Fibroblast of gingiva (primary cell): ENCODE measurements at regions not wholly inside any gene's neighbourhood (a gene's known extent, or its start where the extent isn't known, plus 50 kb on each side); places are given as distances from the start of the nearest gene placed in this dataset.

Experiments
- DNase-seq: peaks from one replicate; pipeline ENCODE4 v3.0.0-alpha.2; 2011; ENCODE audit warnings: low read depth

- no peak for DNase-seq
Measured at GRCh38 chr4:111871802-111872201, 273.5 kb upstream of the FAM241A start.

DNA sequence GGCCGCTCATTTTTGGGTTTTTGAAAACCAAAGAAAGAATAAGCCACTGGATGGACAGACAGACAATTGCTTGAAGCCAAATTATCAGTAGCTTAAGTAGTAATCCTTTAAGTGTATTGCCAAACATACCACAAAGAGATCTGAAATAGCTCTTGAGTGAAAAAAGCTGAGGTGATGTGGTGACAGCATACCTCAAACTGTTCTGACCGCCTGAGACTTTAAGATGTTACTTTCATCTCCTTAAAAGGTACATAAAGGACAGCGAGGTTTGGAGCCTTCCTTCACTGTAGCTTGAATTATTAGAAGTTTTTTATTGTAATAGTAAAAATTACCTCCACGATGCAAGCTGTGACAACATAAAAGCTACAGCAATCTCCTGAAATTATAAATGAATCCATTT is 271.5 kb upstream of the FAM241A start:
- no peak for DNase-seq

- DNase-seq, result no peak
Measured at GRCh38 chr4:111879539-111879938, 265.7 kb upstream of the FAM241A start.

- DNase-seq, result no peak
Measured at GRCh38 chr4:111880116-111880515, 265.1 kb upstream of the FAM241A start.

DNA sequence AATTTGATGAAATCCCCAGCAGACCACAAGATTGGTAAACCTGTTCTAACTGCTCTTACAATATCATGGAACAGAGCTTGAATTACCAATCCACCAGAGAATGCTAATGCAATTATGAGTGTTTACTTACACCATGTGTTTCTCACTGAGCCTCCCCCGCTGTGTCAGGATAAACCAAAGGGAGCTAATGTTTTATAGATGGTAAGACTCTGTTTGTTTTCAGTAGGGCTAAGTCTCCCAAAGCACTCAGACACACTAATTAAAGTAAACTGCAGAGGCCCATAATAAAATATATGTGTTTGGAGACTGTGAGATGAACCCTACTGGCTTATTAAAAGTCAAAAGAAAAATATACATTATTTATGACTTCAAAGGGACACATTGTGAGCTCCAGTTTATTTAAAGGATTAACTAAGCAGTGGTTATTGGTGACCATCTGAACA is 261.7 kb upstream of the FAM241A start:
- no peak for DNase-seq

DNA sequence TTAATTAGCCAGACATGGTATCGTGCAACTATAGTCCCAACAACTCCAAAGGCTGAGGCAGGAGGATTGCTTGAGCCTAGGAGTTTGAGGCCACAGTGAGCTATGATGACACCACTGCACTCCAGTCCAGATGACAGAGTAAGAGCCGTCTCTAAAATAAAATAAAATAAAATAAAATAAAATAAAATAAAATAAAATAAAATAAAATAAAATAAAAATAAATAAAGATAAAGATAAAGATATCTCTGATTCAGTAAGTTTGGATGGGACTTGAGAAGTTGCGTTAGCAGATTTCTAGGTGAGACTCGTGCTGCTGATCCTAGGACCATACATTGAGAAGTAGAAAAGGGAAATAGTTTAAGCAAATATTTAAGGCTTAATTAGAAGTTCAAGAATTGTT is 254.8 kb upstream of the FAM241A start:
- DNase-seq, result no peak

DNA sequence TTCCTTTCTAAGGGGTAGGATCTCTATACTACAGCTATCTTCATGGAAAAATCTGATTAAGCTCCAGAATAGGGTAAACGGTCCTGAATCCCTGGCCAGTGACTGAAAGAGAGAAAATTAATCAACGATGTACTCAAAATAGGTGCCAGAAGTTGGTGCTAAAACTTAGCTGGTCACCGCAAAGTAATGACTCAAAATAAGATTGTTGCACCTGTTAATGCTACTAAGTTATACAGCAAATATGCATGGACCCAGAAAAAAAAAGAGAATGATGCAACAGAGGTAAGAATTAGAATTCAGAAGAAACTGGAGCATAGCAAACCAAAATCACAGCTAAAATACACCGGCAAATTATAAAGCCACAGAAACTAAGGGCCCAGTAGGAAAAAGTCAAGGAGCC is 239.7 kb upstream of the FAM241A start:
- DNase-seq, result no peak

DNA sequence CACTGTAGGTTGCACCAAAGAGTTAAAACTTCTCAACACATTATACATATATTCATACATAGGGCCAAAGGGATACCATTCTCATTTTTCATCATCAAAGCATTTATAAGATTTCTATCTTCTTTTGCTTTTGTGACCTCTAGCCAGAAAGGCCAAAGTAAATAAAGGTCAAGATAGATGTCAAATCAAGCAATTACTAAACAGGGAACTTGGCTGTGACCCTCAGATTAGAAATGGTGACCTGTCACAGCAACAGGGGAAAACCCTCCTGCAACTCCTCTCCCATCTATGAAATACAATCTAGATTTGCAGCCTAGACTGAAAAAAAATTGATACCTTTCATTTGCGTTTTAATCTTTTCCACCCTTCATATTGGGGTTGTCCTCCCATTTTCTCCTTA is 225.6 kb upstream of the FAM241A start:
- no peak for DNase-seq

GRCh38 chr4:111921714-111922113 is 223.5 kb upstream of the FAM241A start:
- DNase-seq, result no peak

DNA sequence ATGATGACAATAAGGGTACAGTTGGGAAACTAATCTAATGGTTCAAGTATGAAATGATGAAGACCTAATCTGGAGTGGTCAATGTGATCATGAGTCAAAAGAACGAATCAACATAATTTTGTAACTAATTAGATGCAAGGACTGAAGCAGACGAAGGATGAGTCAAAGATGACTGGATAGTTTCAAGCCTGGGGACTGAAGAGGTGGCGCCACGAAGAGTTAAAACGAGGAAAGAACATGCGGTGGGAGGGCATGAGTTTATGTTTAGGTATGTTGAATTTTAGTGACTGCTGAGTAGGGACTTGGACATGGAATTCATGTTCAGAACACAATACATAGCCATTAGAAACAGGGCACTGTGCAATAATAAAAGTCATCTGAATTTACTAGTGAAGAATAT is 221.5 kb upstream of the FAM241A start:
- DNase-seq, result no peak

- no peak for DNase-seq
Measured at GRCh38 chr4:111924696-111925095, 220.6 kb upstream of the FAM241A start.

- DNase-seq, result no peak
Measured at GRCh38 chr4:111930659-111931058, 214.6 kb upstream of the FAM241A start.

DNA sequence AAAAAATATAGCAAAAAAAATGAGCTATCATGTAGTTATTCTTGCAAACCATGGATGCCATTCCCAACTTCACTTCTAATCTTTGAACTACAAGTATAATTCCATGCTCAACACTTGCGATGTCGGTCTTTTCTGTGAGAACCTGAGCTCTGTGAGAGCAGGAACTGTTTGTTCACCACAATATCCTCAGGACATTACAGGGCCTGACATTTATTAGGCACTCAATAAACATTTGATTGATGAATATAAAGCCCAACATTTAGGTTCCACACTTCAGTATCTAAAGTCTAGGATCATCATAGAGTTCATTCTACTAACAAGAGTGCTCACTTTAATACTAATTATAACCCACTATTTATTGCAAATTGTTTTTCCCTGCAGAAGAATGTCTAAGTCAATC is 211.6 kb upstream of the FAM241A start:
- no peak for DNase-seq

DNA sequence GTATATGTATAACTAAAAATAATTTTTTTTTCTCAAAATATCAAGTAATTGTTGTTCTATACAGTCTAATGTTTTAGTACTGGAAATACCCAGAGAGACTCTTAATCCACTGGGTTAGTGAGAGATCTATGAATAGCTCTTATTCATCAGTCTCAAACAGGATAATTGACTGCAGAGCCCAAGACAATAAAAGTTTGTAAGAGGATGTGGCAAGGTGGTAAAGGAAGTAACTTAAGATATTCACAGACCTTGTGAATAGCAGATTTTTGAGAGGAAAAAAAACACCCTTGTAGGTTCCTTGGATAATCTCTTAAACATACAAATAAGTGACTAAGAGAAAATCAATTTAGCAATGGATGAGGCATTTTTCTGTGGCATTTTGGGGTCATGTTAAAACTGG is 210.9 kb upstream of the FAM241A start:
- no peak for DNase-seq

GRCh38 chr4:111937368-111937767 is 207.9 kb upstream of the FAM241A start:
- no peak for DNase-seq

DNA sequence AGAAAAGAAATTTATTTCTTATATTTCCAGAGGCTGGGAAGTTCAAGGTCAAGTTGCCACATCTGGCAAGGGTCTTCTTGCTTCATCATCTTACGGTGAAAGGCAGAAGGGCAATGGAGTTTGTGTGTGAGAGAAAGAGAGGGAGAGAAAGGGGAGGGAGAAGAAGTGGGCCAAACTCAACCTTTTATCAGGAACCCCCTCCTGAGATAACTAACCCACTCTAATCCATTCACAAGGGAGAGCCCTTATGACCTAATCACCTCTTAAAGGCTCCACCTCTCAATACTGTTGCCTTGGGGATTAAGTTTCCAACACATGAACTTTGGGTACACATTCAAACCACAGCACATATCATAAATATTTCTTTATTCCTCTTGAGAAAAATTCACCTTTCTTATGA is 203.3 kb upstream of the FAM241A start:
- DNase-seq, result no peak

DNA sequence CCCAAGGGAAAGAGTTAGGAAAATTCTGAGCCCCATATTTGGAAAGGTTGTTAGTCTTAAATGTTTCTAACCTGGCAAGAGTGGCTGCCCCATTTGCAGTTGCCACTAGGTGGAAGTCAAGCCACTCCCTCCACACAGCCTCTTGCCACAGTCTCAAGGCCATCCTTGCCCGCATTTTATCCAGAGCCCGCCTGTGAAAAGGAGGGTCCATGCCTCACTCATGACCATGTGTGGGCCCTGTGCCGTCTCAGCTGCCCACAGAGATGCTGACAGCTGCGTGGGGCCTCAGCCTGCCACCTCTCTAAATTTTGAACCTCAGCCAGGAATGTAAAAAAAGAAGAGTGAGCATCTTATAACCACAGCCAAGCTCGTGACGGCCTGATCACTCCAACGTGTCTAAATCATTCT is 201.5 kb upstream of the FAM241A start:
- peak; percentile 1 for DNase-seq

DNA sequence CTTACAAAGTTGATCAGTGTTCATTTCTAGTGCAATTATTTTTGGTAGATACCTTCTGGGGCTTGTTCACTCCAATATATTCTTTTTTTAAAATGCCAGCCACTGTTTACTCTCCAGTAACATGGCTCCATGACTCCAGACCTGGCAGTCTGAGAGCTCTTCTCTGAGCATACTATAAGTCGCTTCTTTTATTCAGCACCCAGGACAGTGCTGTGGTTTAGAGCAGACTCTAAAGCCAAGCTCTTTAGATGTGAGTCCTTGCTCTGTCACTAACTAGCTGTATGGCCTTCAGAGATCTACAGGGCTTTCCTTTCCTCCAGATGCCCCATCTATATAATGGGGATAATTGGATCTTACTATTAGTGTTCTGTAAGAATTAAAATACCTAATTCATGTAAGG is 200.2 kb upstream of the FAM241A start:
- DNase-seq, result no peak

GRCh38 chr4:111946800-111947199 is 198.5 kb upstream of the FAM241A start:
- no peak for DNase-seq

DNA sequence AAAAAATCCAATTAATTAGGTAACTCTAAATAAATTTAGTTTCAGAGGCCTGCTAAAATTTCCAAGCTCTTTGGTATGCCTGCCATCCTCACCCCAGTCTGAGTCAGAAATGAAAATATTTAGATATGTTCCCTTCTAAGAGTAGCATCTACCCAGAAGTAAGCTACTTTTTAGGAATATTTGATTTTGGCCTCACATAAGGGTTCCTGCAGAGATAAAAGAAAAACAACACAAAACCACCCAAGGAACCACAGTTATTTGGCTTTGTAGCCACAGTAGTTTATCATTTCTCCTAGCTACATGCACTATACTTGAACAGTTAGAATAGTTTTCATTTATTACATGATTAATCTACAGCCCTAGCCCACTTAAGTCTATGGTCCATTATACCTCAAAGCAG is 192.6 kb upstream of the FAM241A start:
- DNase-seq, result no peak

DNA sequence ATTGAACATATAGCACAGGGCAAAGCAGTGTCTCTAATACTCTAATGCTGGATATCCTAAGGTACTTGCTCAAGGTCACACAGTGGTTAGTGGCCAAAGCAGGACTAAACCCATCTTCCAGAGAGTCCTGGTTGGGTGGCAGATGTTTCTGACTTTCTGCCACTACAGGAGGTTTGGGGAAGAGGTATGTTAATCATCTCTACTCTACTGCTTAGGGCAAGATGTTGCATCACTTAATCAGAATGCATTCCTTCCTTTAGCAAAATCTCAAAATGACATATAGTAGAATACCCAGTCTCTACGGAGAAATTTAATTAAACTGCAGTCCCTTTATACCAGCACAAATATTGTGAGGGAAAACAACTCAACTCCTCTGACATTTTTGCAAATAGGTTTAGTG is 190.7 kb upstream of the FAM241A start:
- DNase-seq, result no peak

- no peak for DNase-seq
Measured at GRCh38 chr4:111955001-111955400, 190.3 kb upstream of the FAM241A start.

DNA sequence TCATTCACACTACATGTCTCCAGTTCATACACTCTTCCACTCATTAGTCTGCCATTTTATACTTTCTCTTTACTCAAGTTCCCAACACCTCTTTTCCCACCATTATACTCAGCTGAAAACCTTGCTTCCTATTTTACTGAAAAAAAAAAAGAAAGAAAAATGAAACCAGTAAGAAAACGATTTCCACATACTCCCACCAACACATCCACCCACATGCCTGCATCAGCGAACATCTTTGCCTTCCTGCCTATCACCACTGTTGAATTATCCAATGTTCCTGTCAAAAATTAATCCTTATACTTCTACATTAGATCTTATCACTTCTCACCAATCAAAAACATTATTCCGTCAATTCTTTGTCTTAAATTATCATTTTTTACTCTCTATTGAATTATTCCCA is 188.1 kb upstream of the FAM241A start:
- DNase-seq, result no peak

DNA sequence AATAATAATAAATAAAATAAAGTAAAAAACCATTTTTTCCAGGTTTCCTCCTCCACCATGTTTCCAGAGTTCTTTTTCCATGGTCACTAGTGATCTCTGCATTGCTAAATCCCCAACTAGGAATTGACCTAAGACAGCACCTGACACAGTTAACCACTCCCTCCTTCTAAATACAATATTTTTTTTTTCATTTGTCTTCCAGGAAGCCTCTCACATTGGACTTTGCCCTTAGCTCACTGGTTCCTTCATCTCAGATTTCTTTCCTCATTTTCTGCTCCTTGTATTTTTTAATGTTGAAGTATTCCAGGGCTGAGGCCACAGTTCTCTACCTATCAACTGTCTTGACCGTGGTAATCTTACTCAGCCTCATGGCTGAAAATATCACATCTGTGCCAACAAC is 187.3 kb upstream of the FAM241A start:
- DNase-seq, result no peak

DNA sequence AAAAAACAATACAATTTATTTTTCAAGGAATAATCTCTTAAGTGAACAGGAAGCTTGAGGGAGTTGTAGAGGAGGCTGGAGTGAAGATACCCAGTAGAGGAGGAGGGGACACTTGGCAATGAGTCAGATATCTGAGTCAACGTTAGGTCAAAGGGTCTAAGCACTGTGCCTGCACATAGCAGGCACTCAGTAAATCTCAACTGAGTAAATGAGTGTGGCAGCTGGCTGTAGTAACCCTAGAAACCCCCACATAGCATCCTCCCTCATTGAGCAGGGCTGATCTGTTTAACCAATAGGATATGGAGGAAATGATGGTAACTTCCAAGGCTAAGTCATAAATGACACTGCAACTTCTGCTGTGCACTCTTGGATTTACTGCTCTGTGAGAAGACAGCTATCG is 186.0 kb upstream of the FAM241A start:
- no peak for DNase-seq
